ENCODE measurements at regions not wholly inside any gene's neighbourhood (a gene's known extent, or its start where the extent isn't known, plus 50 kb on each side); places are given as distances from the start of the nearest gene placed in this dataset.

GRCh38 chr6:76584121-76584520, 511.7 kb upstream of the IMPG1 start:
- intact Hi-C loops (cut with micrococcal nuclease): no loop called here
- H3K9me2 ChIP-seq (ENCODE audit: insufficient read depth): no peaks in the 10 kb centered on the region
- H3K27me3 ChIP-seq (ENCODE audit: insufficient read depth, low read length): no peaks in the 10 kb centered on the region
- no peak overlapping the region for H3K4me2 ChIP-seq (ENCODE audit: low read length)
- H4K20me1 ChIP-seq (ENCODE audit: insufficient read depth): no peaks in the 10 kb centered on the region
- DNase-seq (ENCODE audit: low read depth, low spot score): no peak
- no peak overlapping the region for H2AFZ ChIP-seq (ENCODE audit: low read depth, low read length, poor library complexity, severe bottlenecking)
- H3K4me3 ChIP-seq (replicated peaks in 1 of 2; ENCODE audit: low read depth in 1 of 2, low read length in 2 of 2): no peak overlapping the region
- ChIA-PET CTCF (no interaction called here), POLR2A (no interaction called here), RAD21 (ENCODE audit: low non-redundant PET in 1 of 2, low total read pairs in 2 of 2, uncharacterized antibody in 2 of 2, unreplicated experiment in 2 of 2) (no interaction called here)
- no peaks in the 10 kb centered on the region for H3K4me1 ChIP-seq (ENCODE audit: control insufficient read depth in 1 of 2, insufficient read depth in 2 of 2, low read length in 2 of 2)
- no peaks in the 10 kb centered on the region for H3K79me2 ChIP-seq (ENCODE audit: insufficient read depth, low read length)
- no peaks in the 10 kb centered on the region for H3K9me3 ChIP-seq (ENCODE audit: control insufficient read depth in 1 of 2, insufficient read depth in 1 of 2, low read depth in 1 of 2, low read length in 2 of 2)
- no TSS peak for BruUV-seq (replicated peaks)
- TF ChIP-seq ZBTB33 (IDR thresholded peaks at IDR 0.05; ENCODE audit: extremely low read depth, insufficient replicate concordance, low read length): no peak
- TF ChIP-seq ATF3 (IDR thresholded peaks at IDR 0.05): no peak
- no peak for TF ChIP-seq RAD21 (IDR thresholded peaks at IDR 0.05; ENCODE audit: low read depth)
- no peak for ATAC-seq
- no peak overlapping the region for H3K27ac ChIP-seq (ENCODE audit: low read depth, low read length)
- no peaks in the 10 kb centered on the region for H3K36me3 ChIP-seq (ENCODE audit: control insufficient read depth in 1 of 2, insufficient read depth in 2 of 2, low read length in 2 of 2)
- no peak overlapping the region for H3K9ac ChIP-seq (ENCODE audit: low read length)

GRCh38 chr6:76578746-76579145, 506.3 kb upstream of the IMPG1 start:
- Histone ChIP-seq H3K4me1 (ENCODE audit: control insufficient read depth in 1 of 2, insufficient read depth in 2 of 2, low read length in 2 of 2) (no peaks in the 10 kb centered on the region), H3K36me3 (ENCODE audit: control insufficient read depth in 1 of 2, insufficient read depth in 2 of 2, low read length in 2 of 2) (no peaks in the 10 kb centered on the region), H3K27me3 (ENCODE audit: insufficient read depth, low read length) (no peaks in the 10 kb centered on the region), H3K9me2 (ENCODE audit: insufficient read depth) (no peaks in the 10 kb centered on the region), H4K20me1 (ENCODE audit: insufficient read depth) (no peaks in the 10 kb centered on the region), H3K9ac (ENCODE audit: low read length) (no peak overlapping the region), H3K4me2 (ENCODE audit: low read length) (no peak overlapping the region), H3K79me2 (ENCODE audit: insufficient read depth, low read length) (no peaks in the 10 kb centered on the region), H3K9me3 (ENCODE audit: control insufficient read depth in 1 of 2, insufficient read depth in 1 of 2, low read depth in 1 of 2, low read length in 2 of 2) (no peaks in the 10 kb centered on the region), H2AFZ (ENCODE audit: low read depth, low read length, poor library complexity, severe bottlenecking) (no peak overlapping the region), H3K4me3 (replicated peaks in 1 of 2; ENCODE audit: low read depth in 1 of 2, low read length in 2 of 2) (no peak overlapping the region), H3K27ac (ENCODE audit: low read depth, low read length) (no peak overlapping the region)
- intact Hi-C loops (cut with micrococcal nuclease): no loop called here
- BruUV-seq (replicated peaks): no TSS peak
- CTCF ChIA-PET: no interaction called here
- RAD21 ChIA-PET (ENCODE audit: low non-redundant PET in 1 of 2, low total read pairs in 2 of 2, uncharacterized antibody in 2 of 2, unreplicated experiment in 2 of 2): no interaction called here
- POLR2A ChIA-PET: no interaction called here
- ATAC-seq: no peak
- no peak for DNase-seq (ENCODE audit: low read depth, low spot score)
- TF ChIP-seq SIN3A (IDR thresholded peaks at IDR 0.05; ENCODE audit: low read depth) (no peak), TCF7L2 (IDR thresholded peaks at IDR 0.05; ENCODE audit: borderline replicate concordance, extremely low read depth, insufficient read depth, insufficient read length) (no peak), EGR1 (IDR thresholded peaks at IDR 0.05; ENCODE audit: low read depth) (no peak), POLR2A (IDR thresholded peaks at IDR 0.05; ENCODE audit: borderline replicate concordance, extremely low read depth, insufficient read depth, insufficient read length) (no peak), ZBTB33 (IDR thresholded peaks at IDR 0.05; ENCODE audit: extremely low read depth, insufficient replicate concordance, low read length) (no peak), EZH2 (IDR thresholded peaks at IDR 0.05) (no peak), ATF3 (IDR thresholded peaks at IDR 0.05) (no peak), ZNF274 (IDR thresholded peaks at IDR 0.05; ENCODE audit: low read depth, low read length) (no peak), ZFX (IDR thresholded peaks at IDR 0.05) (no peak), SP1 (IDR thresholded peaks at IDR 0.05; ENCODE audit: low read depth) (no peak), EZH2phosphoT487 (IDR thresholded peaks at IDR 0.05; ENCODE audit: borderline replicate concordance) (no peak), POLR2AphosphoS5 (IDR thresholded peaks at IDR 0.05; ENCODE audit: low read depth, low read length) (no peak), CTCF (IDR thresholded peaks at IDR 0.05 in 2 of 3, conservative IDR thresholded peaks at IDR 0.05 in 1 of 3; ENCODE audit: borderline replicate concordance in 1 of 3, insufficient read depth in 1 of 3, low read depth in 2 of 3, low read length in 2 of 3) (no peak), SRF (IDR thresholded peaks at IDR 0.05; ENCODE audit: low read depth) (no peak)
